Skeletal muscle satellite cell (primary cell): ENCODE measurements at regions not wholly inside any gene's neighbourhood (a gene's known extent, or its start where the extent isn't known, plus 50 kb on each side); places are given as distances from the start of the nearest gene placed in this dataset.

ENCODE experiments used
- H3K27me3 ChIP-seq: 2 replicates; pipeline ENCODE4 v1.7.0; 2013; ENCODE audit warnings: low read length; ENCODE audit not compliant: control insufficient read depth, insufficient read depth
- H3K36me3 ChIP-seq: 2 replicates; pipeline ENCODE4 v1.7.0; 2013; ENCODE audit warnings: mild to moderate bottlenecking, control low read depth, low read length; ENCODE audit not compliant: insufficient read depth
- H3K4me1 ChIP-seq: 2 replicates; pipeline ENCODE4 v1.7.0; 2013; ENCODE audit warnings: low read length; ENCODE audit not compliant: control insufficient read depth, insufficient read depth
- H3K4me2 ChIP-seq: 2 replicates; pipeline ENCODE4 v1.7.0; 2013; ENCODE audit warnings: mild to moderate bottlenecking, low read length
- H3K4me3 ChIP-seq: 2 replicates; pipeline ENCODE4 v1.7.0; 2013; ENCODE audit warnings: low read length
- H3K9ac ChIP-seq: 2 replicates; pipeline ENCODE4 v1.7.0; 2013; ENCODE audit warnings: mild to moderate bottlenecking, low read depth, low read length, moderate library complexity
- H3K9me3 ChIP-seq: replicated peaks from 2 replicates; pipeline ENCODE4 v1.7.0; 2013; ENCODE audit warnings: mild to moderate bottlenecking, control low read depth, low read length

GRCh38 chr4:151566053-151566452 lies 157.1 kb downstream of the FHIP1A start:
- Histone ChIP-seq H3K4me3 (no peak overlapping the region), H3K4me1 (peaks cover 13% of the 10 kb centered on the region), H3K4me2 (no peak overlapping the region), H3K36me3 (no peaks in the 10 kb centered on the region), H3K9me3 (no peaks in the 10 kb centered on the region), H3K9ac (no peak overlapping the region), H3K27me3 (no peaks in the 10 kb centered on the region)

DNA sequence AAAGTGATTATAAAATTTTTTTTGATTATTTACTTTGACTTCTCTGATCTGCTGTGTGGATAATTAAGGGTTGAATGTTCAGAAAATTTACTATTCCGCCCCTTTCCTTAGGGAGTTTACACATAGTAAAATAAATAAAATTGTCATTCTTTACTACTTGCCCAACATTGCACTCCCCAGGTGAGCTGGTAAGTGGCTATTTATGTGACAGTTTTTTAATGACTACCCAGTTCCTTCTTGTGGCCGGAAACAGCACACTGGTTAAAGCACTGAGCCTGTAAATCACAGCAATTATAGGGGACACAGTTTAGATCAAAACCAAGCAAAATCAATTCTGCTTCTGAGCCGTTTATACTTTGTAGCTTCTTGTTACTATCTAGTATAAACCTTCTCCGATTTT lies 158.1 kb downstream of the FHIP1A start:
- Histone ChIP-seq H3K4me3 (no peak overlapping the region), H3K27me3 (no peaks in the 10 kb centered on the region), H3K9me3 (no peaks in the 10 kb centered on the region), H3K36me3 (no peaks in the 10 kb centered on the region), H3K4me1 (peaks cover 4% of the 10 kb centered on the region), H3K9ac (no peak overlapping the region), H3K4me2 (no peak overlapping the region)

- Histone ChIP-seq H3K27me3 (no peaks in the 10 kb centered on the region), H3K4me3 (no peak overlapping the region), H3K36me3 (no peaks in the 10 kb centered on the region), H3K4me1 (peaks cover 2% of the 10 kb centered on the region), H3K9ac (no peak overlapping the region), H3K9me3 (no peaks in the 10 kb centered on the region), H3K4me2 (no peak overlapping the region)
These were observed 160.0 kb downstream of the FHIP1A start for GRCh38 chr4:151568966-151569365.

DNA sequence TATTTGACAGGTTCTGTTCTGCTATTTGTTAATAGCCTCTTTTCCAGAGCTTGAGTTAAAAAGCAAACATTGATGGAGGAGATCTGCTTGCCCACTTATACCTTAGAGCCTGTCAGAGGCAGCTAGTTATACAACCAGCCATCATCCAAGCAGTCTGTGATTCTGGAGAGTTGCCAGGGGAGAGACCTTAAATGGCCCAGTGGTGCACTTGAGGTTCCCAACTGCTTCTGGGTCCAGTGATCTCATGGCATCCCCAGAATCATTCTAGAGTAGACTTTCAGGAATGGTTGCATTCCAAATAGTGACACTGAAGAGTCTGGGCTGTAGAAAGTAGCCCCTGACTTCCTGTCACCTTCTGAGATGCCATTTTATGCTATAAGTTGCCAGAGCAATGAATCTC lies 160.7 kb downstream of the FHIP1A start:
- Histone ChIP-seq H3K4me2 (no peak overlapping the region), H3K9me3 (no peaks in the 10 kb centered on the region), H3K36me3 (no peaks in the 10 kb centered on the region), H3K27me3 (no peaks in the 10 kb centered on the region), H3K4me3 (no peak overlapping the region), H3K9ac (no peak overlapping the region), H3K4me1 (peaks cover 2% of the 10 kb centered on the region)

DNA sequence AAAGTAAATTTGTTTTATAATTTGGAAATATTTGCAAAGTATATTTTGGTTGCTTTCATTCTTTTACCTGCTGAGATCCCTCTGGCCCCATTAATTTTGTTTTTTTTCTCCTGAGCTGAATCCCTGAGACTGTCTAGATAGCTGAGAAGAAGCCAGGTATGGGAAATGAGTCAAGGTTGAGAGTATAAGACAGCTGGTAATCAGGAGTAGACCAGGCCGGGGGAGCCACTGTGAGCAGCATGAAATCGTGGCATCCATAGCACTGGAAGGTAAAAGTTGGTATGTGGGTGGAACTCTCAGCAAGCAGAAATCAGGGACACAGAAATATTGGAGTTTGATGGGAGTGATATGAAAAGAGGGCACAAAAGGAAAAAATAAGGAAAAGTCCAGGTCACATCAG lies 164.5 kb downstream of the FHIP1A start:
- Histone ChIP-seq H3K27me3 (no peaks in the 10 kb centered on the region), H3K4me3 (no peak overlapping the region), H3K36me3 (no peaks in the 10 kb centered on the region), H3K4me2 (no peak overlapping the region), H3K4me1 (peaks cover 2% of the 10 kb centered on the region), H3K9ac (no peak overlapping the region), H3K9me3 (no peaks in the 10 kb centered on the region)

DNA sequence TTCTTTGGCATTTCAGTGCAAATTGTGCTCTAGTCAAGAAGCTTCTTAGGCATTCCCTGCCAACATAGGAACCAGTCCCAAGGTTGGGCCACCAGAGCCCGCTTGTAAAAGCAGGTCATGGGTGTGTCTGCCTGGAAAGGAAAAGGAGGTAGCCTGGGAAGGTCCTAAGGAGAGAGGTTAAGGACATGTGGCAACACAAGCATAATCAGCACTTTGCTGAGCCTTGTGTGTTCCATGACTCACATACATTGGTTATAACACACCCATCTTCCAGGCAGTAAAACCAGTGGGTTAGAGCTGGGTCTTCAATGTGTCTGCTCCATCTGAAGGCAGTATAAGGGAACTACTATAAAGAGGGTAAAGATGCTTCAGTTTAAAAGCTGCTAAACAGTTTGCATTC lies 165.0 kb downstream of the FHIP1A start:
- Histone ChIP-seq H3K4me2 (no peak overlapping the region), H3K36me3 (no peaks in the 10 kb centered on the region), H3K27me3 (no peaks in the 10 kb centered on the region), H3K9me3 (no peaks in the 10 kb centered on the region), H3K4me3 (no peak overlapping the region), H3K4me1 (peaks cover 2% of the 10 kb centered on the region), H3K9ac (no peak overlapping the region)

GRCh38 chr4:151574968-151575367 lies 166.0 kb downstream of the FHIP1A start:
- no peak overlapping the region for H3K4me2 ChIP-seq
- no peak overlapping the region for H3K9ac ChIP-seq
- no peak overlapping the region for H3K4me3 ChIP-seq
- no peaks in the 10 kb centered on the region for H3K9me3 ChIP-seq
- peaks cover 2% of the 10 kb centered on the region for H3K4me1 ChIP-seq
- no peaks in the 10 kb centered on the region for H3K36me3 ChIP-seq
- no peaks in the 10 kb centered on the region for H3K27me3 ChIP-seq

DNA sequence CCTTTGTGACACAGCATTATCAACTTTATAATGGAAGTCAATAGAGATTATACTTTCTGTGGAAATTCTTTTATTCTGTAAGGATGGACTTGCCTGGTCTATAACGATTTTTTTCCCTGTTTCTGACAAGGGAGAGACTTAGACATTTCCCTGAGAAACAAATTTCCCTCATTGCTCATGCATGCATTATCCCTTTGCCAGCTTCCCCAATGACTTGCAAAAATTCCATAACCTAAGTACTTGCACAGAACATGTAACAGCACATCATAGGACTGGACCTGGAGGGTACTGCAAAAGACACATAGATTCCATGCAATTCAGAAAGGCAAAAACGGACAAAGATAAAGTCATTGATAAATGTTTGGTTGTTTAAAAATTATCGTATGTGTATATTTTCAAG lies 166.7 kb downstream of the FHIP1A start:
- H3K27me3 ChIP-seq: no peaks in the 10 kb centered on the region
- no peak overlapping the region for H3K4me3 ChIP-seq
- no peaks in the 10 kb centered on the region for H3K36me3 ChIP-seq
- H3K4me1 ChIP-seq: peaks cover 2% of the 10 kb centered on the region
- no peak overlapping the region for H3K9ac ChIP-seq
- no peaks in the 10 kb centered on the region for H3K9me3 ChIP-seq
- H3K4me2 ChIP-seq: no peak overlapping the region

- Histone ChIP-seq H3K27me3 (no peaks in the 10 kb centered on the region), H3K9me3 (no peaks in the 10 kb centered on the region), H3K4me2 (no peak overlapping the region), H3K4me1 (peaks cover 2% of the 10 kb centered on the region), H3K9ac (no peak overlapping the region), H3K4me3 (no peak overlapping the region), H3K36me3 (no peaks in the 10 kb centered on the region)
These were observed 167.7 kb downstream of the FHIP1A start for GRCh38 chr4:151576627-151577026.

DNA sequence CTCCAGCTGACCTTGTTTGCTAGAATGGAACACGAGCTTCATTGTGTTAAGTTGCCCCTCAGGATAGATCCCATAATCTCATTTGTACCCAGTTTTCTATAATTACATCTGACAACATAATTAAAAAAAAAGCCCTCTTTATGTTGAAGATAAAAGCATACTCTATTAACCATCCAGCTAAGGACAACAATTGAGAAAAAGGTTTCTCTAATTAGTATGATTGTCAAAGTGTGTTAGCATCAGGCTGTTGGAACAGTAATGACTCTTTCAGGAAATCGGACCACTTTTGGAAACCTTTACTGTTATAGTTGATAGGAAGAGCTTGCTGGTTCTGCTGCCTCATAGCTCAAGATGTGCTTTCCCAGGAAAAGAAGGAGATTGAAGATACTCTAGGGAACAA lies 172.6 kb downstream of the FHIP1A start:
- Histone ChIP-seq H3K4me1 (no peaks in the 10 kb centered on the region), H3K27me3 (no peaks in the 10 kb centered on the region), H3K9ac (no peak overlapping the region), H3K36me3 (no peaks in the 10 kb centered on the region), H3K4me2 (no peak overlapping the region), H3K9me3 (no peaks in the 10 kb centered on the region), H3K4me3 (no peak overlapping the region)

GRCh38 chr4:151582098-151582497 lies 173.1 kb downstream of the FHIP1A start:
- H3K9me3 ChIP-seq: no peaks in the 10 kb centered on the region
- no peaks in the 10 kb centered on the region for H3K4me1 ChIP-seq
- no peaks in the 10 kb centered on the region for H3K36me3 ChIP-seq
- no peak overlapping the region for H3K4me2 ChIP-seq
- H3K4me3 ChIP-seq: no peak overlapping the region
- no peak overlapping the region for H3K9ac ChIP-seq
- no peaks in the 10 kb centered on the region for H3K27me3 ChIP-seq

DNA sequence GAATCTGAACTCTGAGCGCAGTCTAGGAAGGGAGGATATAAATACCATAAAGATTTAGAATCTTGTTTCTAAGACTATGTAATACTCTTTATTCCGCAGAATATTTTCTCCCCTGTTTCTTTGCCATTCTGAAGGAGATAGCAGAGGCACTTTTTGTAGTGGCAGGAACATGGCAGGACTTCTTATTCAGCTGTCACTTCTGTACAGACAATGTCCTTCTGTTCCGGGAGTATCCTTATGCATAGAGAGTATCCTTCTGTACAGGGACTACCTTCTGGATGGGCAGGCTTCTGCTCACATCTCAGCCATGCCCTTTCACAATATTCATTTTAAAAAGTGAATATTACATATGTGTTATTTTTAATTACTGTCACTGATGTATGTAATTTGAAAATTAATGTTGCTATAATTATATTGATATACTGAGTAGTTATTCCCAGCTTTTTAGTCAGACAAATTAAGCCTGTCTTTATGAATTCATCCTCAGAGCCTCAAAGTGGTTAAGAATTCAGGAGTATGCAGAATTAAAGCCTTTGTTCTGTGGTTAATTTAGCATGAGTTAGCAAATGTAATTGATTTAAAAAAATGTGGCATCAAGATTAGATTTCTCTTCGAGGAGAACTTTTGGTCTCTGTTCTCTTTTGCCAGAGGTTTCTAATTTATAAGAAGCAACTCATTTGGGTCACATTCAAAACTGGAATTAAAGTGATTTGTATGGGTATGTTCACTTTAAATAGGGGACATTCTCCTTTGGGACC lies 174.4 kb downstream of the FHIP1A start:
- H3K4me2 ChIP-seq: no peak overlapping the region

More for the DNA sequence above, 174.4 kb downstream of the FHIP1A start:
- Histone ChIP-seq H3K4me1 (no peaks in the 10 kb centered on the region), H3K9ac (no peak overlapping the region), H3K4me3 (no peak overlapping the region), H3K9me3 (no peaks in the 10 kb centered on the region), H3K36me3 (no peaks in the 10 kb centered on the region), H3K27me3 (no peaks in the 10 kb centered on the region)
